HepG2 (cell line): ENCODE measurements at regions not wholly inside any gene's neighbourhood (a gene's known extent, or its start where the extent isn't known, plus 50 kb on each side); places are given as distances from the start of the nearest gene placed in this dataset.

Experiments
- ATAC-seq: fragments of 200-7000 bp; cut with Tn5 transposase; 3 replicates; pipeline ENCODE4 v1.9.1; 2020; ENCODE audit warnings: mild to moderate bottlenecking, moderate library complexity
- BruUV-seq: library from RNA; stranded (reverse); fragments of 400-500 nt; replicated peaks from 2 replicates; lab custom pipeline; 2021; lab: Mats Ljungman, UMichigan
- CTCF ChIA-PET: fragments of 300-600 bp; formaldehyde crosslinking; extraction: SDS; loops from one replicate; lab custom pipeline; 2021; ENCODE audit warnings: low total read pairs, inconsistent platforms, low intra/inter-chr PET ratio; lab: Yijun Ruan, JAX
- POLR2A ChIA-PET: fragments of 350-600 bp; sonication (Branson Sonifier 250); formaldehyde crosslinking; loops from one replicate; lab custom pipeline; 2020; ENCODE audit warnings: antibody characterized with exemption, inconsistent platforms; lab: Yijun Ruan, JAX
- DNase-seq: peaks from one replicate; pipeline ENCODE4 v3.0.0-alpha.2; 2015; ENCODE audit warnings: low spot score
- FAIRE-seq: peaks from 3 replicates; lab custom pipeline; 2011; peaks lifted over from hg19 to GRCh38; lab: Jason Lieb, UNC
- H2AFZ ChIP-seq: one replicate; pipeline ENCODE4 v1.6.1; 2011; ENCODE audit warnings: low read length, inconsistent platforms
- H3K27ac ChIP-seq: fragments of 300-600 bp; 3 replicates; pipeline ENCODE4 v1.8.0; 2011; ENCODE audit warnings: mixed run types, mild to moderate bottlenecking, mixed read lengths, low read length, inconsistent platforms; ENCODE audit not compliant: insufficient read depth; ENCODE audit errors: extremely low read length
- H3K27me3 ChIP-seq, 2 experiments: fragments of 200-600 bp in 1 of 2; 2 replicates in 1 of 2; 3 replicates in 1 of 2; pipeline versions ENCODE4 v1.6.0 to v1.8.0; 2011; ENCODE audit warnings: low read length in 2 of 2, mild to moderate bottlenecking in 2 of 2, moderate library complexity in 2 of 2, inconsistent platforms in 1 of 2; ENCODE audit not compliant: insufficient read depth in 2 of 2, control insufficient read depth in 1 of 2
- H3K36me3 ChIP-seq, 2 experiments: fragments of 200-600 bp in 1 of 2; replicated peaks in 1 of 2; 2 replicates in 1 of 2; 3 replicates in 1 of 2; pipeline versions ENCODE4 v1.5.1 to v1.8.0; 2011; ENCODE audit warnings: low read length in 2 of 2, inconsistent platforms in 1 of 2; ENCODE audit not compliant: insufficient read depth in 2 of 2, control insufficient read depth in 1 of 2
- H3K4me1 ChIP-seq: 2 replicates; pipeline ENCODE4 v1.5.1; 2012; ENCODE audit warnings: low read length, inconsistent platforms; ENCODE audit not compliant: insufficient read depth
- H3K4me2 ChIP-seq: 2 replicates; pipeline ENCODE4 v1.6.0; 2011; ENCODE audit warnings: low read depth, low read length, inconsistent platforms
- H3K4me3 ChIP-seq, 3 experiments: fragments of 200-600 bp in 1 of 3; sonication (generic), shearing (Covaris generic) in 1 of 3; replicated peaks in 1 of 3; 2 replicates each; pipeline ENCODE4 v1.5.1; 2011 to 2016; ENCODE audit warnings: low read length in 3 of 3, inconsistent platforms in 2 of 3, low read depth in 2 of 3, mild to moderate bottlenecking in 2 of 3, control low read depth in 1 of 3, mixed read lengths in 1 of 3; ENCODE audit not compliant: insufficient read depth in 1 of 3
- H3K79me2 ChIP-seq: one replicate; pipeline ENCODE4 v1.6.1; 2011; ENCODE audit warnings: low read length, inconsistent platforms; ENCODE audit not compliant: insufficient read depth
- H3K9ac ChIP-seq: 2 replicates; pipeline ENCODE4 v1.6.0; 2011; ENCODE audit warnings: mild to moderate bottlenecking, low read depth, low read length, inconsistent platforms; ENCODE audit not compliant: insufficient read depth
- H3K9me3 ChIP-seq: 2 replicates; pipeline ENCODE4 v1.5.1; 2012; ENCODE audit warnings: mild to moderate bottlenecking, low read length
- H4K20me1 ChIP-seq: 2 replicates; pipeline ENCODE4 v1.6.0; 2011; ENCODE audit warnings: inconsistent platforms, mild to moderate bottlenecking, low read length, moderate library complexity; ENCODE audit not compliant: insufficient read depth
- FOXK1 ChIP-seq: sonication (generic); formaldehyde crosslinking; IDR thresholded peaks from 2 replicates; pipeline ENCODE4 v1.4.0; 2020; ENCODE audit warnings: low read depth, missing genetic modification reagents, borderline replicate concordance
- HNF4G ChIP-seq, 2 experiments: sonication (generic) in 1 of 2; formaldehyde crosslinking in 1 of 2; IDR thresholded peaks; 2 replicates each; pipeline versions ENCODE4 v1.4.0 to v1.6.1; 2011 to 2020; ENCODE audit warnings: borderline replicate concordance in 2 of 2, low read depth in 2 of 2, mild to moderate bottlenecking in 2 of 2, low read length in 1 of 2, missing genetic modification reagents in 1 of 2, moderate library complexity in 1 of 2
- KDM5A ChIP-seq: fragments of 200-600 bp; sonication (generic); IDR thresholded peaks from 2 replicates; pipeline ENCODE4 v1.7.0; 2018; ENCODE audit warnings: antibody characterized with exemption, mild to moderate bottlenecking, low read length, borderline replicate concordance
- KDM5B ChIP-seq: sonication (generic); formaldehyde crosslinking; IDR thresholded peaks from 2 replicates; pipeline ENCODE4 v1.4.0; 2020; ENCODE audit warnings: missing genetic modification reagents, mild to moderate bottlenecking, borderline replicate concordance
- POLR2A ChIP-seq, 2 experiments: IDR thresholded peaks; 2 replicates each; pipeline ENCODE4 v1.6.1; 2011; ENCODE audit warnings: low read depth in 2 of 2, low read length in 2 of 2, mild to moderate bottlenecking in 1 of 2, moderate library complexity in 1 of 2; ENCODE audit not compliant: insufficient read depth in 1 of 2
- TEAD3 ChIP-seq: optimal IDR thresholded peaks from 2 replicates; pipeline ENCODE3; 2016; ENCODE audit warnings: borderline replicate concordance
- ZNF136 ChIP-seq: sonication (generic); formaldehyde crosslinking; IDR thresholded peaks from 2 replicates; pipeline ENCODE4 v1.8.1; 2022; ENCODE audit warnings: low read depth, mild to moderate bottlenecking, moderate library complexity, missing genetic modification reagents
- ZNF235 ChIP-seq: sonication (generic); formaldehyde crosslinking; IDR thresholded peaks from 2 replicates; pipeline ENCODE4 v1.8.1; 2023; ENCODE audit warnings: mild to moderate bottlenecking, missing genetic modification reagents, borderline replicate concordance
- ZNF296 ChIP-seq: sonication (generic); formaldehyde crosslinking; conservative IDR thresholded peaks from 2 replicates; pipeline ENCODE4 v1.5.0; 2020; ENCODE audit warnings: mild to moderate bottlenecking, missing genetic modification reagents
- ZNF451 ChIP-seq: sonication (generic); formaldehyde crosslinking; IDR thresholded peaks from 2 replicates; pipeline ENCODE4 v1.5.0; 2020; ENCODE audit warnings: mild to moderate bottlenecking, missing genetic modification reagents
- ZNF569 ChIP-seq: sonication (generic); formaldehyde crosslinking; IDR thresholded peaks from 2 replicates; pipeline ENCODE4 v1.5.0; 2020; ENCODE audit warnings: mild to moderate bottlenecking, missing genetic modification reagents, moderate library complexity, borderline replicate concordance
- ZNF589 ChIP-seq: sonication (generic); formaldehyde crosslinking; conservative IDR thresholded peaks from 2 replicates; pipeline ENCODE4 v1.8.0; 2022; ENCODE audit warnings: mild to moderate bottlenecking, moderate library complexity, missing genetic modification reagents
- ZNF709 ChIP-seq: sonication (generic); formaldehyde crosslinking; IDR thresholded peaks from 2 replicates; pipeline ENCODE4 v1.5.0; 2020; ENCODE audit warnings: mild to moderate bottlenecking, missing genetic modification reagents
- WGBS: methylation state at CpG from one replicate; pipeline ENCODE4 v1.1.6; 2017; ENCODE audit warnings: low lambda C conversion rate; 5-methylcytosine and 5-hydroxymethylcytosine counted together
- in situ Hi-C: cut with HindIII; loops from 2 replicates; pipeline ENCODE4 v1.10.0; 2017; ENCODE audit warnings: low pct_unique_long_range_greater_than_20kb; ENCODE audit not compliant: extremely low pct_ligation_motif_present
- intact Hi-C: fragments of 100-400 bp; cut with micrococcal nuclease; formaldehyde crosslinking; loops from one replicate; pipeline ENCODE4 v1.10.0; 2022; ENCODE audit not compliant: unreplicated experiment
- TF ChIP-seq, protein P1 (sequence below): sonication (generic); formaldehyde crosslinking; IDR thresholded peaks from 2 replicates; pipeline ENCODE4 v1.5.0; 2020; ENCODE audit warnings: mild to moderate bottlenecking, missing genetic modification reagents
- TF ChIP-seq, protein P2 (sequence below): sonication (generic); formaldehyde crosslinking; IDR thresholded peaks from 2 replicates; pipeline ENCODE4 v1.5.0; 2020; ENCODE audit warnings: missing genetic modification reagents
- TF ChIP-seq, protein P3 (sequence below): sonication (generic); formaldehyde crosslinking; IDR thresholded peaks from 2 replicates; pipeline ENCODE4 v1.9.0; 2021; ENCODE audit warnings: missing genetic modification reagents, borderline replicate concordance
- TF ChIP-seq, protein P4 (sequence below): conservative IDR thresholded peaks from 2 replicates; pipeline ENCODE4 v1.6.1; 2018; ENCODE audit warnings: missing genetic modification reagents
- TF ChIP-seq, protein P5 (sequence below): sonication (generic); formaldehyde crosslinking; IDR thresholded peaks from 2 replicates; pipeline ENCODE4 v1.9.0; 2021; ENCODE audit warnings: missing genetic modification reagents, mild to moderate bottlenecking, borderline replicate concordance

DNA sequence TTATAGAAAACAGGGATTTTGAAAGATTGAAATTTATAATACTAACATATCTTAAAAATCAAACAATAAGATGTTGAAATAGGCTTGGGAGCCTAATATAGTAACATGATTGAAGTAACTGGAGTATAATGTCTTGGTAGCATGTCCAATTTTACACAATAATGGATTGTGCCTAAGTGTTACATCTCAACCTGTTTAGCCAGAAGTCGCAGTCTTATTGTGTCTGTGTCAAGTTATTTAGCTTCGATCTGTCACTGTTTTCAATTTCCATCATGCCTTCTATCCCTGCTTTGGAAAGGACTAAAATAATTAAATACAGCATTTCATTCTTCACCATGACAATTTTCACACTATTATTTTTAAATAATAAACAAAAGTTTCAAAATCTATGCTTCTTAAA is 1352.2 kb downstream of the SI start:
- CTCF ChIA-PET, result no interaction called here
- H3K27ac ChIP-seq, result no peak overlapping the region
- POLR2A ChIA-PET, result no interaction called here
- no peaks in the 10 kb centered on the region for H3K4me1 ChIP-seq
- H3K9me3 ChIP-seq, result no peaks in the 10 kb centered on the region
- H3K27me3 ChIP-seq, result no peaks in the 10 kb centered on the region
- WGBS, result 0% methylated on average over 2 of the region's 2 CpGs
- no peaks in the 10 kb centered on the region for H3K79me2 ChIP-seq
- ATAC-seq (no peak), DNase-seq (no peak), FAIRE-seq (no peak)
- no peak overlapping the region for H3K4me2 ChIP-seq
- no peaks in the 10 kb centered on the region for H4K20me1 ChIP-seq
- H3K36me3 ChIP-seq, result no peaks in the 10 kb centered on the region
- in situ Hi-C loops, result no loop called here
- H3K9ac ChIP-seq, result no peak overlapping the region
- no TSS peak for BruUV-seq
- H2AFZ ChIP-seq, result no peak overlapping the region
- intact Hi-C loops, result no loop called here
- no peak overlapping the region for H3K4me3 ChIP-seq
- no peak for TF ChIP-seq TEAD3 (CRISPR knock-in tag)
- TF ChIP-seq, protein P1, sequence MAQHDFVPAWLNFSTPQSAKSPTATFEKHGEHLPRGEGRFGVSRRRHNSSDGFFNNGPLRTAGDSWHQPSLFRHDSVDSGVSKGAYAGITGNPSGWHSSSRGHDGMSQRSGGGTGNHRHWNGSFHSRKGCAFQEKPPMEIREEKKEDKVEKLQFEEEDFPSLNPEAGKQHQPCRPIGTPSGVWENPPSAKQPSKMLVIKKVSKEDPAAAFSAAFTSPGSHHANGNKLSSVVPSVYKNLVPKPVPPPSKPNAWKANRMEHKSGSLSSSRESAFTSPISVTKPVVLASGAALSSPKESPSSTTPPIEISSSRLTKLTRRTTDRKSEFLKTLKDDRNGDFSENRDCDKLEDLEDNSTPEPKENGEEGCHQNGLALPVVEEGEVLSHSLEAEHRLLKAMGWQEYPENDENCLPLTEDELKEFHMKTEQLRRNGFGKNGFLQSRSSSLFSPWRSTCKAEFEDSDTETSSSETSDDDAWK (CRISPR knock-in tag), result no peak
- TF ChIP-seq KDM5A, result no peak
- no peak for TF ChIP-seq ZNF569
- TF ChIP-seq ZNF136, result no peak
- TF ChIP-seq FOXK1, result no peak
- TF ChIP-seq HNF4G (IDR thresholded peaks at IDR 0.05; ENCODE audit: borderline replicate concordance, low read depth, low read length), result no peak
- TF ChIP-seq HNF4G (CRISPR knock-in tag; IDR thresholded peaks at IDR 0.05; ENCODE audit: borderline replicate concordance, low read depth), result no peak
- no peak for TF ChIP-seq ZNF589 (CRISPR knock-in tag)
- TF ChIP-seq, protein P2, sequence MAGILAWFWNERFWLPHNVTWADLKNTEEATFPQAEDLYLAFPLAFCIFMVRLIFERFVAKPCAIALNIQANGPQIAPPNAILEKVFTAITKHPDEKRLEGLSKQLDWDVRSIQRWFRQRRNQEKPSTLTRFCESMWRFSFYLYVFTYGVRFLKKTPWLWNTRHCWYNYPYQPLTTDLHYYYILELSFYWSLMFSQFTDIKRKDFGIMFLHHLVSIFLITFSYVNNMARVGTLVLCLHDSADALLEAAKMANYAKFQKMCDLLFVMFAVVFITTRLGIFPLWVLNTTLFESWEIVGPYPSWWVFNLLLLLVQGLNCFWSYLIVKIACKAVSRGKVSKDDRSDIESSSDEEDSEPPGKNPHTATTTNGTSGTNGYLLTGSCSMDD (CRISPR knock-in tag), result no peak
- TF ChIP-seq, protein P3, sequence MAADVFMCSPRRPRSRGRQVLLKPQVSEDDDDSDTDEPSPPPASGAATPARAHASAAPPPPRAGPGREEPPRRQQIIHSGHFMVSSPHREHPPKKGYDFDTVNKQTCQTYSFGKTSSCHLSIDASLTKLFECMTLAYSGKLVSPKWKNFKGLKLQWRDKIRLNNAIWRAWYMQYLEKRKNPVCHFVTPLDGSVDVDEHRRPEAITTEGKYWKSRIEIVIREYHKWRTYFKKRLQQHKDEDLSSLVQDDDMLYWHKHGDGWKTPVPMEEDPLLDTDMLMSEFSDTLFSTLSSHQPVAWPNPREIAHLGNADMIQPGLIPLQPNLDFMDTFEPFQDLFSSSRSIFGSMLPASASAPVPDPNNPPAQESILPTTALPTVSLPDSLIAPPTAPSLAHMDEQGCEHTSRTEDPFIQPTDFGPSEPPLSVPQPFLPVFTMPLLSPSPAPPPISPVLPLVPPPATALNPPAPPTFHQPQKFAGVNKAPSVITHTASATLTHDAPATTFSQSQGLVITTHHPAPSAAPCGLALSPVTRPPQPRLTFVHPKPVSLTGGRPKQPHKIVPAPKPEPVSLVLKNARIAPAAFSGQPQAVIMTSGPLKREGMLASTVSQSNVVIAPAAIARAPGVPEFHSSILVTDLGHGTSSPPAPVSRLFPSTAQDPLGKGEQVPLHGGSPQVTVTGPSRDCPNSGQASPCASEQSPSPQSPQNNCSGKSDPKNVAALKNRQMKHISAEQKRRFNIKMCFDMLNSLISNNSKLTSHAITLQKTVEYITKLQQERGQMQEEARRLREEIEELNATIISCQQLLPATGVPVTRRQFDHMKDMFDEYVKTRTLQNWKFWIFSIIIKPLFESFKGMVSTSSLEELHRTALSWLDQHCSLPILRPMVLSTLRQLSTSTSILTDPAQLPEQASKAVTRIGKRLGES, result no peak
- TF ChIP-seq, protein P4, sequence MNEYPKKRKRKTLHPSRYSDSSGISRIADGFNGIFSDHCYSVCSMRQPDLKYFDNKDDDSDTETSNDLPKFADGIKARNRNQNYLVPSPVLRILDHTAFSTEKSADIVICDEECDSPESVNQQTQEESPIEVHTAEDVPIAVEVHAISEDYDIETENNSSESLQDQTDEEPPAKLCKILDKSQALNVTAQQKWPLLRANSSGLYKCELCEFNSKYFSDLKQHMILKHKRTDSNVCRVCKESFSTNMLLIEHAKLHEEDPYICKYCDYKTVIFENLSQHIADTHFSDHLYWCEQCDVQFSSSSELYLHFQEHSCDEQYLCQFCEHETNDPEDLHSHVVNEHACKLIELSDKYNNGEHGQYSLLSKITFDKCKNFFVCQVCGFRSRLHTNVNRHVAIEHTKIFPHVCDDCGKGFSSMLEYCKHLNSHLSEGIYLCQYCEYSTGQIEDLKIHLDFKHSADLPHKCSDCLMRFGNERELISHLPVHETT (CRISPR knock-in tag), result no peak
- no peak for TF ChIP-seq ZNF709 (CRISPR knock-in tag)
- TF ChIP-seq, protein P5, sequence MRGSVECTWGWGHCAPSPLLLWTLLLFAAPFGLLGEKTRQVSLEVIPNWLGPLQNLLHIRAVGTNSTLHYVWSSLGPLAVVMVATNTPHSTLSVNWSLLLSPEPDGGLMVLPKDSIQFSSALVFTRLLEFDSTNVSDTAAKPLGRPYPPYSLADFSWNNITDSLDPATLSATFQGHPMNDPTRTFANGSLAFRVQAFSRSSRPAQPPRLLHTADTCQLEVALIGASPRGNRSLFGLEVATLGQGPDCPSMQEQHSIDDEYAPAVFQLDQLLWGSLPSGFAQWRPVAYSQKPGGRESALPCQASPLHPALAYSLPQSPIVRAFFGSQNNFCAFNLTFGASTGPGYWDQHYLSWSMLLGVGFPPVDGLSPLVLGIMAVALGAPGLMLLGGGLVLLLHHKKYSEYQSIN (CRISPR knock-in tag), result no peak
- TF ChIP-seq POLR2A (IDR thresholded peaks at IDR 0.05; ENCODE audit: insufficient read depth in 1 of 2, low read depth in 2 of 2, low read length in 2 of 2), result no peak
- no peak for TF ChIP-seq ZNF296
- TF ChIP-seq ZNF451 (CRISPR knock-in tag), result no peak
- no peak for TF ChIP-seq KDM5B (CRISPR knock-in tag)
- TF ChIP-seq ZNF235 (CRISPR knock-in tag), result no peak
